GM19467 (cell line): ENCODE measurements at regions not wholly inside any gene's neighbourhood (a gene's known extent, or its start where the extent isn't known, plus 50 kb on each side); places are given as distances from the start of the nearest gene placed in this dataset.
A peak's percentile ranks its signal among the peaks of the same experiment; 100 is the strongest.

Experiments used
- ATAC-seq: cut with Tn5 transposase; IDR thresholded peaks from one replicate; pipeline ENCODE4 v1.9.1; 2021; ENCODE audit warnings: mild to moderate bottlenecking, moderate library complexity; ENCODE audit not compliant: unreplicated experiment

- no peak for ATAC-seq
Measured at GRCh38 chr13:53200498-53201453, 172.2 kb downstream of the OLFM4 start.

GRCh38 chr13:53201454-53202225, 173.0 kb downstream of the OLFM4 start:
- ATAC-seq = no peak

GRCh38 chr13:53204598-53204997, 176.0 kb downstream of the OLFM4 start:
- ATAC-seq = no peak

GRCh38 chr13:53206455-53206854, 177.8 kb downstream of the OLFM4 start:
- no peak for ATAC-seq

- no peak for ATAC-seq
Measured at GRCh38 chr13:53207556-53207955, 178.9 kb downstream of the OLFM4 start.

- no peak for ATAC-seq
Measured at GRCh38 chr13:53214433-53214832, 185.8 kb downstream of the OLFM4 start.

- ATAC-seq = no peak
Measured at GRCh38 chr13:53215563-53215962, 186.9 kb downstream of the OLFM4 start.

GRCh38 chr13:53216773-53217172, 188.2 kb downstream of the OLFM4 start:
- ATAC-seq = no peak

- no peak for ATAC-seq
Measured at GRCh38 chr13:53217194-53217593, 188.6 kb downstream of the OLFM4 start.

- no peak for ATAC-seq
Measured at GRCh38 chr13:53220038-53220437, 191.4 kb downstream of the OLFM4 start.

- no peak for ATAC-seq
Measured at GRCh38 chr13:53237696-53238095, 209.1 kb downstream of the OLFM4 start.

GRCh38 chr13:53238261-53238660, 209.6 kb downstream of the OLFM4 start:
- ATAC-seq = no peak

GRCh38 chr13:53240401-53241025, 211.9 kb downstream of the OLFM4 start:
- ATAC-seq = no peak

- ATAC-seq = no peak
Measured at GRCh38 chr13:53241891-53242348, 213.3 kb downstream of the OLFM4 start.

- no peak for ATAC-seq
Measured at GRCh38 chr13:53249236-53249635, 220.6 kb downstream of the OLFM4 start.

GRCh38 chr13:53250272-53250875, 221.8 kb downstream of the OLFM4 start:
- peak; percentile 84 for ATAC-seq

- no peak for ATAC-seq
Measured at GRCh38 chr13:53250977-53251376, 222.4 kb downstream of the OLFM4 start.

GRCh38 chr13:53254500-53254899, 225.9 kb downstream of the OLFM4 start:
- ATAC-seq = no peak

- ATAC-seq = no peak
Measured at GRCh38 chr13:53255795-53256194, 227.2 kb downstream of the OLFM4 start.

- ATAC-seq = no peak
Measured at GRCh38 chr13:53260594-53260993, 232.0 kb downstream of the OLFM4 start.
